Smooth muscle cell (in vitro differentiated cells): ENCODE measurements at regions not wholly inside any gene's neighbourhood (a gene's known extent, or its start where the extent isn't known, plus 50 kb on each side); places are given as distances from the start of the nearest gene placed in this dataset. TPM values are rescaled to one million over a fixed set of nuclear protein-coding genes. Genes with fewer than 3 reads are reported as not detected.

Source experiments
- DNase-seq: peaks from one replicate; lab custom pipeline; 2025; ENCODE audit not compliant: unreplicated experiment; lab: John Stamatoyannopoulos, UW
- H2AFZ ChIP-seq: fragments of 200-600 bp; sonication (generic); 2 replicates; pipeline ENCODE4 v1.6.0; 2016; ENCODE audit warnings: antibody characterized with exemption, low read depth, mild to moderate bottlenecking
- H3F3A ChIP-seq: fragments of 200-600 bp; sonication (generic); 2 replicates; pipeline ENCODE4 v1.6.0; 2017; ENCODE audit warnings: antibody characterized with exemption, low read depth
- H3K27ac ChIP-seq: fragments of 200-600 bp; sonication (generic); 2 replicates; pipeline ENCODE4 v1.5.1; 2016; ENCODE audit warnings: low read depth, mild to moderate bottlenecking
- H3K27me3 ChIP-seq: fragments of 200-600 bp; sonication (generic); 2 replicates; pipeline ENCODE4 v1.6.1; 2016; ENCODE audit warnings: low read depth, mild to moderate bottlenecking
- H3K36me3 ChIP-seq: fragments of 200-600 bp; sonication (generic); 2 replicates; pipeline ENCODE4 v1.5.1; 2016; ENCODE audit warnings: low read depth
- H3K4me1 ChIP-seq: fragments of 200-600 bp; sonication (generic); 2 replicates; pipeline ENCODE4 v1.5.1; 2016; ENCODE audit warnings: low read depth
- H3K4me2 ChIP-seq: fragments of 200-600 bp; sonication (generic); 2 replicates; pipeline ENCODE4 v1.6.0; 2016; ENCODE audit warnings: mild to moderate bottlenecking
- H3K4me3 ChIP-seq: fragments of 200-600 bp; sonication (generic); 2 replicates; pipeline ENCODE4 v1.5.1; 2016; ENCODE audit warnings: mild to moderate bottlenecking
- H3K79me2 ChIP-seq: fragments of 200-600 bp; sonication (generic); 2 replicates; pipeline ENCODE4 v1.6.0; 2016; ENCODE audit warnings: low read depth, mild to moderate bottlenecking
- H3K9ac ChIP-seq: fragments of 200-600 bp; sonication (generic); 2 replicates; pipeline ENCODE4 v1.6.0; 2016; ENCODE audit warnings: low read depth
- H3K9me3 ChIP-seq: fragments of 200-600 bp; sonication (generic); replicated peaks from 2 replicates; pipeline ENCODE4 v1.5.1; 2016; ENCODE audit warnings: low read depth
- H4K20me1 ChIP-seq: fragments of 200-600 bp; sonication (generic); 2 replicates; pipeline ENCODE4 v1.6.0; 2016; ENCODE audit warnings: low read depth
- WGBS: methylation state at CpG from one replicate; pipeline ENCODE4 v1.1.7; 2016; ENCODE audit warnings: low lambda C conversion rate; 5-methylcytosine and 5-hydroxymethylcytosine counted together
- small RNA-seq: library from RNA; depleted of rRNA; stranded (forward); fragments of <200 nt; gene quantifications from one replicate; pipeline ENCODE3, GENCODE V24; 2014
- TF ChIP-seq, protein P1 (sequence below): fragments of 200-600 bp; sonication (generic); IDR thresholded peaks from 2 replicates; pipeline ENCODE4 v1.5.1; 2017; ENCODE audit warnings: borderline replicate concordance, mild to moderate bottlenecking, antibody characterized with exemption; ENCODE audit not compliant: insufficient read depth, poor library complexity, severe bottlenecking

- H4K20me1 ChIP-seq = no peaks in the 10 kb centered on the region
- no peak overlapping the region for H3K9ac ChIP-seq
- no peaks in the 10 kb centered on the region for H3K36me3 ChIP-seq
- no peak overlapping the region for H2AFZ ChIP-seq
- H3K79me2 ChIP-seq = no peaks in the 10 kb centered on the region
- peaks cover 5% of the 10 kb centered on the region for H3K4me1 ChIP-seq
- 90% methylated on average over 3 of the region's 3 CpGs for WGBS
- H3F3A ChIP-seq = peaks cover 4% of the 10 kb centered on the region
- H3K9me3 ChIP-seq = no peaks in the 10 kb centered on the region
- TF ChIP-seq, protein P1, sequence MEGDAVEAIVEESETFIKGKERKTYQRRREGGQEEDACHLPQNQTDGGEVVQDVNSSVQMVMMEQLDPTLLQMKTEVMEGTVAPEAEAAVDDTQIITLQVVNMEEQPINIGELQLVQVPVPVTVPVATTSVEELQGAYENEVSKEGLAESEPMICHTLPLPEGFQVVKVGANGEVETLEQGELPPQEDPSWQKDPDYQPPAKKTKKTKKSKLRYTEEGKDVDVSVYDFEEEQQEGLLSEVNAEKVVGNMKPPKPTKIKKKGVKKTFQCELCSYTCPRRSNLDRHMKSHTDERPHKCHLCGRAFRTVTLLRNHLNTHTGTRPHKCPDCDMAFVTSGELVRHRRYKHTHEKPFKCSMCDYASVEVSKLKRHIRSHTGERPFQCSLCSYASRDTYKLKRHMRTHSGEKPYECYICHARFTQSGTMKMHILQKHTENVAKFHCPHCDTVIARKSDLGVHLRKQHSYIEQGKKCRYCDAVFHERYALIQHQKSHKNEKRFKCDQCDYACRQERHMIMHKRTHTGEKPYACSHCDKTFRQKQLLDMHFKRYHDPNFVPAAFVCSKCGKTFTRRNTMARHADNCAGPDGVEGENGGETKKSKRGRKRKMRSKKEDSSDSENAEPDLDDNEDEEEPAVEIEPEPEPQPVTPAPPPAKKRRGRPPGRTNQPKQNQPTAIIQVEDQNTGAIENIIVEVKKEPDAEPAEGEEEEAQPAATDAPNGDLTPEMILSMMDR = no peak
- no peak overlapping the region for H3K4me2 ChIP-seq
- no peaks in the 10 kb centered on the region for H3K27me3 ChIP-seq
- no peak overlapping the region for H3K27ac ChIP-seq
- DNase-seq = no peak
- no peak overlapping the region for H3K4me3 ChIP-seq
Observed at GRCh38 chr5:100974082-100974481, 71.0 kb upstream of the ST8SIA4 start.

DNA sequence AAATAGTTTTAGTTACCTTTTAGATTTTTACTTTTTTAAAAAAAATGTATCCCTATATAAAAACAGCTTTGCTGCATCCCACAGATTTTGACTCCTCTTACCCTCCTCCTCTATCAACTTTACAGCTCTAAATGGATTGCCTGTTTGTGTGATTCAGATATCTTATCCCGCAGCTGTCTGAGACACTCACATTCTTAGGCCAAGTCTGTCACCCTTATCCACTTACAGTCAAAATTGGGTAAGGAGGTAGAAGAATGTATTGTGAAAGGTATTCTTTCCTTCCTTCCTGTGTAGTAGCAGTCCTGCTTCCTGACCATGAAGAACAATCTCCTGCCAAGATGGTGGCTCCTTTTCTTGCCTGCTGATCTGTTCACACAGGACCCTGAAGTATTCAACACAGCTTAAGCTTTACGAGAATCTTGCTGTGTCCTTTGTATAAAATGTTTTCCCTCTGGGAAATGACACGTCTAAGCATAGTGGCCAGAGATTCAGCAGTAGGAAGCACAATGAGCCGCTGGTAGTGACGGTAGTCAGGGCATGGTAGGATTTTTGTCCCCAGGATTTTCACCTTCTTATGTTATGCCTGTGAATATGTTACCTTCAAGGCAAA lies 67.7 kb upstream of the ST8SIA4 start:
- Histone ChIP-seq H3K27me3 (no peaks in the 10 kb centered on the region), H3K4me3 (no peak overlapping the region), H2AFZ (peak overlapping the region; percentile 81), H3K27ac (peak overlapping the region; percentile 24), H3K9ac (no peak overlapping the region), H3F3A (peaks cover 4% of the 10 kb centered on the region), H3K9me3 (no peaks in the 10 kb centered on the region), H4K20me1 (no peaks in the 10 kb centered on the region), H3K4me2 (no peak overlapping the region), H3K4me1 (peaks cover 5% of the 10 kb centered on the region), H3K79me2 (no peaks in the 10 kb centered on the region), H3K36me3 (no peaks in the 10 kb centered on the region)
- TF ChIP-seq, protein P1 = no peak
- 42% methylated on average over 5 of the region's 5 CpGs for WGBS
- DNase-seq = no peak

DNA sequence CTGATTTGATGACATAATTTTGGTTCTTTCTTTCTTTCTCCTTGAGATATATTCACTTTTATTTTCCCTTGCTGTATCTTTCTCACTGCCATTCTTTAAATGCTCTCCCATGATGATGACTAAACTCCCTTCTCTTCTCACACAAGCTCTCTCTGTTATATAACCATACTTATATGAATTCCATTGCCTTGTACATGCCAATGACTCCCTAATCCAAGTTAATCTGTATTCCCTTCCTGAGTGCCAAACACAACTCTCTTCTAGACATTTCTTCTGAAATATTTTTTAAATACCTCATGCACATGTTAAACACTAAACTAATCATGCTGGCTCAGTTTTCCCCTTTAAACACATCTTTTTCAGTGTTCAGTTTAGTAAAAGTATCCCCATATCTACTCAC lies 62.2 kb upstream of the ST8SIA4 start:
- H3K4me2 ChIP-seq = peak overlapping the region; percentile 2
- DNase-seq = no peak

More for the DNA sequence above, 62.2 kb upstream of the ST8SIA4 start:
- Histone ChIP-seq H2AFZ (no peak overlapping the region), H3K27me3 (no peaks in the 10 kb centered on the region), H3K9ac (no peak overlapping the region), H3K4me3 (no peak overlapping the region), H3K36me3 (no peaks in the 10 kb centered on the region), H3K27ac (peak overlapping the region; percentile 5), H3K79me2 (no peaks in the 10 kb centered on the region), H3K4me1 (no peaks in the 10 kb centered on the region), H4K20me1 (no peaks in the 10 kb centered on the region), H3K9me3 (no peaks in the 10 kb centered on the region), H3F3A (no peaks in the 10 kb centered on the region)
- TF ChIP-seq, protein P1 = no peak

Small RNA genes in the stretch of these regions (small RNA-seq; reads per million reads assigned to genes)
- not detected for gene RN7SL802P
- gene RNA5SP188 = not detected
